Ascending aorta (tissue), 2 donors: ENCODE measurements at regions not wholly inside any gene's neighbourhood (a gene's known extent, or its start where the extent isn't known, plus 50 kb on each side); places are given as distances from the start of the nearest gene placed in this dataset.
A peak's percentile ranks its signal among the peaks of the same experiment; 100 is the strongest.

Experiments used
- DNase-seq, 2 donors: peaks; one replicate each; pipeline ENCODE4 v3.0.0-alpha.2; 2019; ENCODE audit warnings: low spot score in 2 of 2
- H3K27ac ChIP-seq, 2 donors: fragments of 200-600 bp; sonication (generic); one replicate each; pipeline ENCODE4 v1.5.1; 2016 to 2017; ENCODE audit warnings: mild to moderate bottlenecking in 1 of 2
- H3K27me3 ChIP-seq: fragments of 200-600 bp; sonication (generic); one replicate; pipeline ENCODE4 v1.5.1; 2017
- H3K36me3 ChIP-seq, 2 donors: fragments of 200-600 bp; sonication (generic); one replicate each; pipeline ENCODE4 v1.5.1; 2016
- H3K4me1 ChIP-seq, 2 donors: fragments of 200-600 bp; sonication (generic); one replicate each; pipeline ENCODE4 v1.5.1; 2016 to 2017; ENCODE audit warnings: mild to moderate bottlenecking in 1 of 2
- H3K4me3 ChIP-seq, 2 donors: fragments of 200-600 bp; sonication (generic); one replicate each; pipeline ENCODE4 v1.5.1; 2016 to 2017; ENCODE audit warnings: mild to moderate bottlenecking in 1 of 2
- H3K9me3 ChIP-seq, 2 donors: fragments of 200-600 bp; sonication (generic); one replicate each; pipeline ENCODE4 v1.5.1; 2016
- CTCF ChIP-seq, 3 experiments: fragments of 200-600 bp in 2 of 3; fragments of 450-650 bp in 1 of 3; sonication (generic) in 2 of 3; IDR thresholded peaks; one replicate each; pipeline ENCODE4 v1.5.1; 2016 to 2019; ENCODE audit warnings: antibody characterized with exemption in 3 of 3, mild to moderate bottlenecking in 1 of 3, moderate library complexity in 1 of 3
- intact Hi-C: fragments of 100-400 bp; cut with DNase I; formaldehyde crosslinking; loops from one replicate; pipeline ENCODE4 v1.15.1; 2023

- H3K27ac ChIP-seq = no peak overlapping the region
- H3K4me1 ChIP-seq = no peaks in the 10 kb centered on the region
- DNase-seq = no peak
- no peak for TF ChIP-seq CTCF (IDR thresholded peaks at IDR 0.05)
- intact Hi-C loops = no loop called here
- H3K36me3 ChIP-seq = no peaks in the 10 kb centered on the region
- no peaks in the 10 kb centered on the region for H3K27me3 ChIP-seq
- no peaks in the 10 kb centered on the region for H3K9me3 ChIP-seq
- H3K4me3 ChIP-seq = no peak overlapping the region
Observed at GRCh38 chr10:78903341-78903940, 165.3 kb upstream of the ZMIZ1 start.

GRCh38 chr10:78904196-78904595 is 164.6 kb upstream of the ZMIZ1 start:
- DNase-seq = no peak
- Histone ChIP-seq H3K27ac (no peak overlapping the region), H3K27me3 (no peaks in the 10 kb centered on the region), H3K4me3 (no peak overlapping the region), H3K4me1 (no peaks in the 10 kb centered on the region), H3K9me3 (no peaks in the 10 kb centered on the region), H3K36me3 (no peaks in the 10 kb centered on the region)
- intact Hi-C loops = no loop called here
- TF ChIP-seq CTCF (IDR thresholded peaks at IDR 0.05) = no peak

GRCh38 chr10:78905015-78905956 is 163.5 kb upstream of the ZMIZ1 start:
- Histone ChIP-seq H3K36me3 (no peaks in the 10 kb centered on the region), H3K9me3 (no peaks in the 10 kb centered on the region), H3K4me1 (no peaks in the 10 kb centered on the region), H3K27ac (no peak overlapping the region), H3K27me3 (no peaks in the 10 kb centered on the region), H3K4me3 (no peak overlapping the region)
- no peak for DNase-seq
- no peak for TF ChIP-seq CTCF (IDR thresholded peaks at IDR 0.05)
- intact Hi-C loops = no loop called here

GRCh38 chr10:78905957-78906308 is 162.8 kb upstream of the ZMIZ1 start:
- Histone ChIP-seq H3K27me3 (no peaks in the 10 kb centered on the region), H3K27ac (no peak overlapping the region), H3K4me1 (no peaks in the 10 kb centered on the region), H3K36me3 (no peaks in the 10 kb centered on the region), H3K4me3 (no peak overlapping the region), H3K9me3 (no peaks in the 10 kb centered on the region)
- no peak for DNase-seq
- TF ChIP-seq CTCF (IDR thresholded peaks at IDR 0.05) = no peak
- intact Hi-C loops = no loop called here

GRCh38 chr10:78906734-78907390 is 161.9 kb upstream of the ZMIZ1 start:
- H3K27me3 ChIP-seq = no peaks in the 10 kb centered on the region
- no peaks in the 10 kb centered on the region for H3K36me3 ChIP-seq
- DNase-seq = peak in 1 of 2 donors; percentile 33
- H3K9me3 ChIP-seq = no peaks in the 10 kb centered on the region
- no peak for TF ChIP-seq CTCF (IDR thresholded peaks at IDR 0.05)
- H3K4me3 ChIP-seq = no peak overlapping the region
- intact Hi-C loops = no loop called here
- H3K27ac ChIP-seq = no peak overlapping the region
- no peaks in the 10 kb centered on the region for H3K4me1 ChIP-seq
